ENCODE measurements at regions not wholly inside any gene's neighbourhood (a gene's known extent, or its start where the extent isn't known, plus 50 kb on each side); places are given as distances from the start of the nearest gene placed in this dataset.

DNA sequence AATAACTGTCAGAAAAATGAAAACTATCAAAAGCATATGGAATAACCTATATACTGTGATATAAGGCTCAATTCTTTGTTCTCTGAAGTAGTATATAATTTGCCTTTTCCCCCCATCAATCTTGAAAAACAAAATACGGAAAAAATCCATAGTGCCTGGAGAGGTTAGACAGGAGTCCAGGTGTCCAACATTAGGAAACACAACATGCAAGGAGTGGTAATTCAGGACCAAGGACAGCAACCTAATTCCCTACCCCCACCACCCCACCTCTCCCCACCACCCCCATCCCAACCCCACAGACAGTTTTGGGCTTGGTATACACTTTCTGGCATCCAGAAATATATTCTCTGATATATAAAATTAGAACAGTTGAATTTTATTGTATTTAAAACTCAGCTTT lies 55.1 kb upstream of the SLC25A26 start:
- ATAC-seq, result no peak
- no peak for DNase-seq
- Mint-ChIP-seq H3K27me3 (peaks cover 3% of the 10 kb centered on the region), H3K36me3 (ENCODE audit: low read depth) (no peaks in the 10 kb centered on the region), H3K27ac (no peak overlapping the region), H3K4me3 (no peak overlapping the region), H3K4me1 (ENCODE audit: low read depth) (no peaks in the 10 kb centered on the region), H3K9me3 (peaks cover 2% of the 10 kb centered on the region)
- ChIA-PET POLR2A (no interaction called here), CTCF (no interaction called here)
- TF ChIP-seq, protein P1, sequence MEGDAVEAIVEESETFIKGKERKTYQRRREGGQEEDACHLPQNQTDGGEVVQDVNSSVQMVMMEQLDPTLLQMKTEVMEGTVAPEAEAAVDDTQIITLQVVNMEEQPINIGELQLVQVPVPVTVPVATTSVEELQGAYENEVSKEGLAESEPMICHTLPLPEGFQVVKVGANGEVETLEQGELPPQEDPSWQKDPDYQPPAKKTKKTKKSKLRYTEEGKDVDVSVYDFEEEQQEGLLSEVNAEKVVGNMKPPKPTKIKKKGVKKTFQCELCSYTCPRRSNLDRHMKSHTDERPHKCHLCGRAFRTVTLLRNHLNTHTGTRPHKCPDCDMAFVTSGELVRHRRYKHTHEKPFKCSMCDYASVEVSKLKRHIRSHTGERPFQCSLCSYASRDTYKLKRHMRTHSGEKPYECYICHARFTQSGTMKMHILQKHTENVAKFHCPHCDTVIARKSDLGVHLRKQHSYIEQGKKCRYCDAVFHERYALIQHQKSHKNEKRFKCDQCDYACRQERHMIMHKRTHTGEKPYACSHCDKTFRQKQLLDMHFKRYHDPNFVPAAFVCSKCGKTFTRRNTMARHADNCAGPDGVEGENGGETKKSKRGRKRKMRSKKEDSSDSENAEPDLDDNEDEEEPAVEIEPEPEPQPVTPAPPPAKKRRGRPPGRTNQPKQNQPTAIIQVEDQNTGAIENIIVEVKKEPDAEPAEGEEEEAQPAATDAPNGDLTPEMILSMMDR (IDR thresholded peaks at IDR 0.05), result no peak
- intact Hi-C loops (cut with micrococcal nuclease), result no loop called here

DNA sequence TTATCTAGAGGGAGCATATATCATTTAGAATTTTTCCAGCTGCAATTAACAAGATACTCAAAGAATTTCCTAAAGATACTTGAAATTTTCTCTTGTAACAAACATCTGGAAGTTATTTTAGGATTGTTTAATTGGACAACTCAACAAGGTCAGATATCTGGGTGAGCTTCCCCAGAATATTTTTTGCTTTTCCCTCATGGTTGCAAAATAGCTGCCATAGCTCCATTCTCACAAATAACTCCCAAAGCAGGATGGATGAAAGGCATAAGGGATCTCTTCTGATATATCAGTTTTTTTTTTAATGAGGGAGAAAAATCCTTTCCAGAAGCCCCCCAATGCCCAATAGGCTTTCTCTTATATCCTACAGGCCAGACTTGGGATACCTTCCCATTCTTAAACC lies 56.6 kb upstream of the SLC25A26 start:
- CTCF ChIA-PET, result no interaction called here
- ATAC-seq (no peak), DNase-seq (no peak)
- Mint-ChIP-seq H3K9me3 (peaks cover 2% of the 10 kb centered on the region), H3K36me3 (ENCODE audit: low read depth) (no peaks in the 10 kb centered on the region), H3K27ac (no peak overlapping the region), H3K4me1 (ENCODE audit: low read depth) (no peaks in the 10 kb centered on the region), H3K27me3 (no peaks in the 10 kb centered on the region), H3K4me3 (no peak overlapping the region)
- POLR2A ChIA-PET, result no interaction called here
- TF ChIP-seq, protein P1 (IDR thresholded peaks at IDR 0.05), result no peak
- intact Hi-C loops (cut with micrococcal nuclease), result no loop called here

DNA sequence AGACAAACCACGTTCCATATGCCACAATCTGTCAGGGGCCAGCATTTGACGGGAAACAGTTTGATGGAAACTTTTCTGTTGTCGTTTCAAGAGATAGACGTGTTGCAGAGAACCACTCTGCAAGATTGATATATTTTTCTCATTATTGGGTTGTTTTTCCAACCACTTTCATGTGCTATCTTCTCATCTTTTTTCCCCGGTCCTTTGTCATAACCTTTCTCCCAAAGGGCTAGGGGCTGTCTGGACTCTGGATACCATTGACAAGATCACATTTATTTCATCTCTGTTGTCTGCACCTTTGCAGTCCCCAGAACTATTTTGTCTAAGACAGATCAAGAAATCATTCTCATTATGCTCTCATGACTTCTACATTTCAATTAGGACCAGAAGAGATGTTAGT lies 57.6 kb upstream of the SLC25A26 start:
- Mint-ChIP-seq H3K36me3 (ENCODE audit: low read depth) (no peaks in the 10 kb centered on the region), H3K4me3 (no peak overlapping the region), H3K27me3 (peaks cover 2% of the 10 kb centered on the region), H3K9me3 (peaks cover 2% of the 10 kb centered on the region), H3K27ac (no peak overlapping the region), H3K4me1 (ENCODE audit: low read depth) (no peaks in the 10 kb centered on the region)
- TF ChIP-seq, protein P1 (IDR thresholded peaks at IDR 0.05), result no peak
- ChIA-PET CTCF (no interaction called here), POLR2A (no interaction called here)
- DNase-seq (no peak), ATAC-seq (no peak)
- intact Hi-C loops (cut with micrococcal nuclease), result no loop called here

DNA sequence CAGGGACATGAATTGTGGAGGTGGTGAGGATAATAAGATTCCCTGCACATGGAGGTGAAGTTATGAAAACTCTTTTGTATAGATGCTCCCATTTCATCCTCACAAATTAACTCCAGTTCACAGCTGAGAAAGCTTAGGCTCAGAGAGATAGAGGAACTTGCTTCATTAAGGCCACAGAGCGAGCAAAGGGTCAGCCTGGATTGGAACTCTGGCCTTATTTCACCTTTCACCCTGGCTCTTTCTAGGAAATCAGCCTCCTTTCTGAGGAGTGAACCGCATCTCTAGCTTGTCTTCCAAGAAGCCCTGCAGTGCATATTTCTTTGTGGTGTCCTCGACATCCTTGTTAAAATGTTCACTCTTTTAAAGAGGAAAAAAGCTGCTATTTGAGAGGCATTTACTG lies 58.0 kb upstream of the SLC25A26 start:
- H3K4me1 Mint-ChIP-seq (ENCODE audit: low read depth), result no peaks in the 10 kb centered on the region
- no peaks in the 10 kb centered on the region for H3K36me3 Mint-ChIP-seq (ENCODE audit: low read depth)
- TF ChIP-seq, protein P1 (IDR thresholded peaks at IDR 0.05), result no peak
- no peak for DNase-seq
- H3K27me3 Mint-ChIP-seq, result peaks cover 2% of the 10 kb centered on the region
- POLR2A ChIA-PET, result interaction anchor here (0.6 kb wide), 1 partner anchor 634 kb away, joined by 3 read pairs; no protein-coding TSS in a partner anchor
- intact Hi-C loops (cut with micrococcal nuclease), result no loop called here
- no peak for ATAC-seq
- no peak overlapping the region for H3K27ac Mint-ChIP-seq
- CTCF ChIA-PET, result no interaction called here
- H3K4me3 Mint-ChIP-seq, result no peak overlapping the region
- peaks cover 2% of the 10 kb centered on the region for H3K9me3 Mint-ChIP-seq

DNA sequence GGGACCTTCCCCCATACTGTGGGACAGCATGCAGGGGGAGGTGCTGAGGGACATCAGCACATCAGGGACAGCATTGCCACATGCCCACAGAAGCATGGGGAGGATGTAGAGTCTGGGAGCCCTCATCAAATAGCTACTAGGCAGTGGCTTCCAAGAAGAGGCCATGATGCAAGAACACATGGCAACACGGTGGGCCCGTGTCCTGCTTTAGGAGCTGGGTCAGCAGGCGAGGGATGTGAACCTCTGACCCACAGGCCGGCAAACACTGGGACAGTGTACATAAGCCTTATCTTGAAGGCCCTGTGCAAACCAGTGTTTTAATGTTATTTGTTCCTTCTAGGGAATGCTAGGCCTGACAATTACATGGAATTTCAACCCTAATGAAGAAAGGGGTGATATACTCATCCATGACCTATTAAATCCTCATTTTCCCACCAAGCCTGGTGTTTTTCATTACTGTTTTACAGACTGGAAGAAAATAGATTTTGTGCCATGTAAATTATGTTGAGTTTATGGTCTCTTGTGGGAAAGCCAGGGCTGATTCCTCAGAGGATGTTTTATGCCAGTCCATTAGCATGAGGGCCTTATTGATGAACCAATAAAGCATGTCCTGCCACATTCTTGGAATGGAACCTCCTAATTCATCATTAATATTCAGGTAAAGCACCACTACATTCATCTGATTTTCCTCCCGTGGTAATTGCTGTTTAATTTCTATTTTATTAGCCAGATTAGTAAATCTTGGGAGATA lies 61.7 kb upstream of the SLC25A26 start:
- Mint-ChIP-seq H3K4me3 (no peak overlapping the region), H3K36me3 (ENCODE audit: low read depth) (no peaks in the 10 kb centered on the region), H3K4me1 (ENCODE audit: low read depth) (no peaks in the 10 kb centered on the region), H3K9me3 (no peaks in the 10 kb centered on the region), H3K27ac (no peak overlapping the region), H3K27me3 (peaks cover 2% of the 10 kb centered on the region)
- DNase-seq (no peak), ATAC-seq (no peak)
- intact Hi-C loops (cut with micrococcal nuclease), result no loop called here
- TF ChIP-seq, protein P1 (IDR thresholded peaks at IDR 0.05), result no peak
- ChIA-PET POLR2A (no interaction called here), CTCF (no interaction called here)
